ENCODE measurements at regions not wholly inside any gene's neighbourhood (a gene's known extent, or its start where the extent isn't known, plus 50 kb on each side); places are given as distances from the start of the nearest gene placed in this dataset.

GRCh38 chr13:76829572-76830327 lies 56.5 kb downstream of the KCTD12 start:
- Histone ChIP-seq H3K4me3 (replicated peaks; ENCODE audit: insufficient read depth, low read length) (no peak overlapping the region), H3K27ac (replicated peaks) (no peak overlapping the region), H3K27me3 (ENCODE audit: insufficient read depth, poor library complexity, severe bottlenecking) (no peaks in the 10 kb centered on the region)
- TF ChIP-seq GABPA (IDR thresholded peaks at IDR 0.05; ENCODE audit: low read depth) (no peak), CTCF (IDR thresholded peaks at IDR 0.05; ENCODE audit: insufficient read depth, low read length) (no peak), POLR2AphosphoS5 (IDR thresholded peaks at IDR 0.05; ENCODE audit: low read depth) (no peak), SPI1 (IDR thresholded peaks at IDR 0.05; ENCODE audit: borderline replicate concordance, low read depth) (no peak)
- TF ChIP-seq, protein P1, sequence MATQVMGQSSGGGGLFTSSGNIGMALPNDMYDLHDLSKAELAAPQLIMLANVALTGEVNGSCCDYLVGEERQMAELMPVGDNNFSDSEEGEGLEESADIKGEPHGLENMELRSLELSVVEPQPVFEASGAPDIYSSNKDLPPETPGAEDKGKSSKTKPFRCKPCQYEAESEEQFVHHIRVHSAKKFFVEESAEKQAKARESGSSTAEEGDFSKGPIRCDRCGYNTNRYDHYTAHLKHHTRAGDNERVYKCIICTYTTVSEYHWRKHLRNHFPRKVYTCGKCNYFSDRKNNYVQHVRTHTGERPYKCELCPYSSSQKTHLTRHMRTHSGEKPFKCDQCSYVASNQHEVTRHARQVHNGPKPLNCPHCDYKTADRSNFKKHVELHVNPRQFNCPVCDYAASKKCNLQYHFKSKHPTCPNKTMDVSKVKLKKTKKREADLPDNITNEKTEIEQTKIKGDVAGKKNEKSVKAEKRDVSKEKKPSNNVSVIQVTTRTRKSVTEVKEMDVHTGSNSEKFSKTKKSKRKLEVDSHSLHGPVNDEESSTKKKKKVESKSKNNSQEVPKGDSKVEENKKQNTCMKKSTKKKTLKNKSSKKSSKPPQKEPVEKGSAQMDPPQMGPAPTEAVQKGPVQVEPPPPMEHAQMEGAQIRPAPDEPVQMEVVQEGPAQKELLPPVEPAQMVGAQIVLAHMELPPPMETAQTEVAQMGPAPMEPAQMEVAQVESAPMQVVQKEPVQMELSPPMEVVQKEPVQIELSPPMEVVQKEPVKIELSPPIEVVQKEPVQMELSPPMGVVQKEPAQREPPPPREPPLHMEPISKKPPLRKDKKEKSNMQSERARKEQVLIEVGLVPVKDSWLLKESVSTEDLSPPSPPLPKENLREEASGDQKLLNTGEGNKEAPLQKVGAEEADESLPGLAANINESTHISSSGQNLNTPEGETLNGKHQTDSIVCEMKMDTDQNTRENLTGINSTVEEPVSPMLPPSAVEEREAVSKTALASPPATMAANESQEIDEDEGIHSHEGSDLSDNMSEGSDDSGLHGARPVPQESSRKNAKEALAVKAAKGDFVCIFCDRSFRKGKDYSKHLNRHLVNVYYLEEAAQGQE (IDR thresholded peaks at IDR 0.05; ENCODE audit: insufficient replicate concordance, low read depth), result no peak
- DNase-seq (ENCODE audit: low read depth in 1 of 2, low spot score in 1 of 2), result no peak

DNA sequence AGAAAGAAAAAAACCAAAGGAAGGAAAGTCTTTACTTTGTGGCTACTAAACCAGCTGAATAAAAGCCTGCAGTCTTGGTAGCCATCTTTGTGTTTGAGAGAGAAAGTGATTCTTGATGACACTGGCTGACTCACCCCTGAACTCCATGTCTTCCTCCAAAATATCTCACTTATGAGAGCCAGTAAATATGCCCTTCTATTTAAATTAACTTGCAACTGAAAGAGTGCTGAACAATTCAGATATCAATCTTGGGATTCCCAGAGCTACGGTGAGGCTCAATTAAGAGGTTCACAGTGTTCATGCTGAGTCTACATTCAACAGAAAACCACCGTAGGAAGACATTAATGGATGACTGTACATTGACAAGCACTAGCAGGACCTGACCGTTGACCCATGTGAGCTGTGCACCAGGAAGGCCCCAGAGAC lies 57.9 kb downstream of the KCTD12 start:
- Histone ChIP-seq H3K27me3 (ENCODE audit: insufficient read depth, poor library complexity, severe bottlenecking) (no peaks in the 10 kb centered on the region), H3K27ac (replicated peaks) (no peak overlapping the region), H3K4me3 (replicated peaks; ENCODE audit: insufficient read depth, low read length) (no peak overlapping the region)
- DNase-seq (ENCODE audit: low read depth in 1 of 2, low spot score in 1 of 2), result no peak
- TF ChIP-seq, protein P1 (IDR thresholded peaks at IDR 0.05; ENCODE audit: insufficient replicate concordance, low read depth), result no peak
- TF ChIP-seq CTCF (IDR thresholded peaks at IDR 0.05; ENCODE audit: insufficient read depth, low read length) (no peak), GABPA (IDR thresholded peaks at IDR 0.05; ENCODE audit: low read depth) (no peak), SPI1 (IDR thresholded peaks at IDR 0.05; ENCODE audit: borderline replicate concordance, low read depth) (no peak), POLR2AphosphoS5 (IDR thresholded peaks at IDR 0.05; ENCODE audit: low read depth) (no peak)

GRCh38 chr13:76826527-76826926 lies 59.7 kb downstream of the KCTD12 start:
- Histone ChIP-seq H3K27ac (replicated peaks) (no peak overlapping the region), H3K27me3 (ENCODE audit: insufficient read depth, poor library complexity, severe bottlenecking) (no peaks in the 10 kb centered on the region), H3K4me3 (replicated peaks; ENCODE audit: insufficient read depth, low read length) (no peak overlapping the region)
- no peak for DNase-seq (ENCODE audit: low read depth in 1 of 2, low spot score in 1 of 2)
- TF ChIP-seq GABPA (IDR thresholded peaks at IDR 0.05; ENCODE audit: low read depth) (no peak), CTCF (IDR thresholded peaks at IDR 0.05; ENCODE audit: insufficient read depth, low read length) (no peak), POLR2AphosphoS5 (IDR thresholded peaks at IDR 0.05; ENCODE audit: low read depth) (no peak), SPI1 (IDR thresholded peaks at IDR 0.05; ENCODE audit: borderline replicate concordance, low read depth) (no peak)
- TF ChIP-seq, protein P1 (IDR thresholded peaks at IDR 0.05; ENCODE audit: insufficient replicate concordance, low read depth), result no peak
